ENCODE measurements at regions not wholly inside any gene's neighbourhood (a gene's known extent, or its start where the extent isn't known, plus 50 kb on each side); places are given as distances from the start of the nearest gene placed in this dataset.

DNA sequence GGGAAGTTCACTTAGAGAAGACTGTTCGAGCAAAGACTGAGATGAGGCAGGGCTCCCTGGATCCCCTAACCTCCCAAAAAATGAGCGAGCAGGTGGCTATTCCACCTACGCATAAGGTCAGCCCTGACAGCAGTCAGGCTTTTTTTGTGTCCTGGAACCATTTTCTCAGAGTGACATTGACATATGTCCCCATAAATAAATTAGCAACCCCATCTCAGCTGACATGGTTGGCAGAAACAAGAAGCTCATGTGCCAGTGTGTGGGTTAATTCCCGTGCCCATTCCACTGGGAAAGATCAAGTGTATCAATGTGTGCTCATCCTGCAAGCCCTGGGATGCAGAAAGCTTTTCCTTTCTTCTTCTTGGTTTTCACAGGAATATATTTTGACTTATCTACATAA lies 740.4 kb upstream of the CELF4 start:
- no peak overlapping the region for H3K4me3 ChIP-seq (ENCODE audit: low read depth, low read length)

- H3K4me3 ChIP-seq (ENCODE audit: low read depth, low read length): no peak overlapping the region
Measured at GRCh38 chr18:38301621-38302020, 736.0 kb upstream of the CELF4 start.

- no peak overlapping the region for H3K4me3 ChIP-seq (ENCODE audit: low read depth, low read length)
Measured at GRCh38 chr18:38297910-38298309, 732.3 kb upstream of the CELF4 start.

DNA sequence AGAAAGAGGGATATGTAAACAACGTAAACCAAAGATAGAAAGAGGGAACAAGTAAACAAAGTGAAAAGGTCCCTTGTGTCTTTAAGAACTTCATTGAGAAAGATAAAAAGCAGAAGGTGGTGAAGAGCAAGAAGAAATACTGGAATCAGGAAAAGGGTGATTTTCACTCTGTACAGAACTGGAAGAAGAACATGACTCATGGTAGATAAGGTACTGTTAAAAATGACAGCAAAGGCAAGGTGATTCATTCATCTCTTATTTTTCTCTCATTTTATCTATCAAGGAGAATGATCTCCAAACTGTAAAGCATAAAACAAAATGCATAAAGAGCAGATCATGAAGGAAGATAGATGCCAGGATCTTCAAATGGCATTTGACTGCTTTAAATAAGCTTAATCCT lies 724.6 kb upstream of the CELF4 start:
- no peak overlapping the region for H3K4me3 ChIP-seq (ENCODE audit: low read depth, low read length)

DNA sequence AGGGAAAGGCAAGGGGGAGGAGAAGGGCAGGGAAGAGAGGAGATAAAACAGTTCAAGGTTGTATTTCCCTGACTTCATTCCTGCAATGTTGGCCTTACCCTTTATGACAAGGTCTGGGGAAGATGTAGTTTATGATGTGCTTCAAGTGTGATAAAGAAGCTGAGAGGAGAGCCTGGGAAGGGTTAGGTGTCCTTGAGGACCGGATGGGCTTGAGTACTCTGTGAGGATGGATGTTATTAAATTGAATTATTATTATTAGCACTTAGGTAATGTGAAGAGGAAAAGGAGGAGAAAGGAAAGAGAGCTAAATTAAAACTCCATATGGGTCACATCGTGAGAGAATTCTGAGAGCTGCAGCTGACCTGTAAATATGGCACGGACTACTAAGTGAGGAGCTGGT lies 719.4 kb upstream of the CELF4 start:
- H3K4me3 ChIP-seq (ENCODE audit: low read depth, low read length): no peak overlapping the region

- H3K4me3 ChIP-seq (ENCODE audit: low read depth, low read length): no peak overlapping the region
Measured at GRCh38 chr18:38263066-38263465, 697.5 kb upstream of the CELF4 start.

DNA sequence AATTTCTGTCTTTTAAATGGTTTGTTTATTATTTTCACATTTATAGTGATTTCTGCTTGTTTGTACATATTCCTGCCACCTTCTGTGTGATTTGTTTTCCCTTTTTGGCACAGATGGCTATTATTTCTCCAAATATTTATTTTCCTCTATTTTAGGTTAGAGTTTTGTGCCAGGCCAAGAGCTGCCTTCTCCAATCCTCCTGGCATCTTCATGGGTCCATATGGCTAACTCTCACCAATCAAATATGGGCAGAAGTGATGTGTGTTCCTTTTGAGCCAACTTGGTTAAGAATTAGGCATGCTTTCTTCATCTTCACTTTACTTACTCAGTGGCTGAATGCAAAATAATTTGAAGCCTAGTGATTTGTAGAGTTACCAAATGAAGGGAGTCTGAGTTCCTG lies 697.1 kb upstream of the CELF4 start:
- H3K4me3 ChIP-seq (ENCODE audit: low read depth, low read length): no peak overlapping the region

GRCh38 chr18:38257661-38258060 lies 692.1 kb upstream of the CELF4 start:
- no peak overlapping the region for H3K4me3 ChIP-seq (ENCODE audit: low read depth, low read length)

DNA sequence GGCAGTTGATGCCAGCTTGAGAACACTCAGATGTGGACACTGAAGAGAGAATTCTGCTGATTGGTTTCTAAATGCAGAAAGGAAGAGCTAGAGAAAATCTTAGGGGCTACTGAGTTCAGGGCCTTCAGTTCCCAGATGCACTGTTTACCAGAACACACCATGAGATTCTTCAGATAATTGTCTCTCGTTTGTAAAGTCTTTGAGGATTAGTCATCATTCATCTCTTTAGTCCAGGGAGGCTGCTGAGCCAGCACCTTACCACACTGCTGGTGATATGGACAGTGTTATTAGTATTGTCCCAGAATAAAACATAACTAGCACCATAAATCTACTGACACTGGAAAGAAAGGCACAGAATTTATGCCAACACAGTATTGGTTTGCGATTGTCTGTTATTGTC lies 690.8 kb upstream of the CELF4 start:
- H3K4me3 ChIP-seq (ENCODE audit: low read depth, low read length): no peak overlapping the region

GRCh38 chr18:38250971-38251370 lies 685.4 kb upstream of the CELF4 start:
- no peak overlapping the region for H3K4me3 ChIP-seq (ENCODE audit: low read depth, low read length)

DNA sequence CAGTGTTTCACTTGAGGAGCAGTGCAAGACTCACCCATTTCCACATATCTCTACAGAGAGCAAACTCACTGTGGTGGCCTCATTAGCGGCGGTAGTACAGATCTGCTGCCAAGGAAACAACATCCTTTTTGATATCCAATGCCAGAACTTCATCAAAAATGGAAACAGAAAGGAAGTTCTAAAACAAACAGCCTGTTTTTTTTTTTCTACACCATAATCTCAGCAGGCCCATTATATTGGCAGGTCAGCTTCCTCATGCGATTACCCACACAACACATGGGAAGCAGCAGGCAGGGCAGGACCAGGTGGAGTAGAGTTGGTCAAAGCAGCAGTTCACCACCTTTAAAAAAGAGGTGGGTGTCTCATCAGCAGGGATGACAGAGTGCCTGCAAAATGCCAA lies 678.9 kb upstream of the CELF4 start:
- no peak overlapping the region for H3K4me3 ChIP-seq (ENCODE audit: low read depth, low read length)

DNA sequence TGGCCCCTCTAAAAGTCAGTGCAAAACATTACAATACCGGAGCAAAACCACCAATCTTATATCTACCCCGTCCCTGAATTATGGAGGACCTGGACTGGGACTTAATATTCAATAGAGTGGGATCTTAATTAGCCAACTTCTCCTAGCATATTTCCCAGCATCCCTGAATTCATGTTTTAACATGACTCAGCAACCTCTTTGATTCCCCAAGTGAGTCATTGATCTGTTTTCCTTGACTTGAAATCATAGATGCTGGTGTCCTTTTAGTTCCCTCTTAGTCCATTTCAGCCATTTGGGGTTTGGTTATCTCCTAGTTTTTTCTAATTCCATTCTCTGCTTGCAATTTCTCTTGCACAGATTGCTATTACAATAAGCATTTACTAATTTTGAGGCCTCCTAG lies 677.7 kb upstream of the CELF4 start:
- no peak overlapping the region for H3K4me3 ChIP-seq (ENCODE audit: low read depth, low read length)

- no peak overlapping the region for H3K4me3 ChIP-seq (ENCODE audit: low read depth, low read length)
Measured at GRCh38 chr18:38241736-38242135, 676.1 kb upstream of the CELF4 start.

DNA sequence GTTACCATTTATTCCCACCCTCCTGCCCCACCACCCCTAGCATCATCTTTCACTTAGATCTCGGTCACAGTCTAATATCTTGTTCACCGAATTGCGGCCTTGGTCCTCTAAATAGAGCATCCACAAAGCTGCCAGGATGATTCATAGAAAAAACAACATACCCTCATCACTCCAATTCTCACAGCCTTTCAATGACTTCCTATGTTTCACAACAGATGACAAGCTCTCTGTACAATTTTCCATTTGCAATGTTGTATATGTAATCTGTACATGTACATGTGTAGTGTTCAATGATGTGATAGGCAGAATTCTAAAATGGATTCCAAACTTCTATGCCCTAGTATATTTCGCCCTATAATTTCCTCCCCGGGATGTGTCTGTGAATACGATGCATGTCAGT lies 675.6 kb upstream of the CELF4 start:
- no peak overlapping the region for H3K4me3 ChIP-seq (ENCODE audit: low read depth, low read length)

DNA sequence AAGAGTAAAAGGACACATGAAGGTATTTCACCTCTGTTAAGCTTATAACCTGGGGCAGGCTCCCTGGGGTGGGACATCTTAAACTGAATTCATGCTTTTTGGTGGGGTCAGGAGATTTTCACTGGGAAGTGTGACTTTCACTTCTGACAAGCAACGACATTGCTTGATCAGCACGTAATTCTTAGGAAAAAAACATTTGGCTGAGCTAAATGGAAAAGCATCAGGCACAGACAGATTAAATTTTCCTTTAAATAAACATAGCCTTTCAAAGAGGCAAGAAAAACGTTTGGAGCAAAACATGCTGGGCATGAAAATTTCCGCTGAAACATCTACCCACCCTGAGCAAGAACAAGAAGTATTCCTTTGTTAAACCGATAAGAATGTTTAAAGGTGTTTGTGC lies 674.0 kb upstream of the CELF4 start:
- H3K4me3 ChIP-seq (ENCODE audit: low read depth, low read length): no peak overlapping the region

GRCh38 chr18:38237796-38238195 lies 672.2 kb upstream of the CELF4 start:
- no peak overlapping the region for H3K4me3 ChIP-seq (ENCODE audit: low read depth, low read length)

DNA sequence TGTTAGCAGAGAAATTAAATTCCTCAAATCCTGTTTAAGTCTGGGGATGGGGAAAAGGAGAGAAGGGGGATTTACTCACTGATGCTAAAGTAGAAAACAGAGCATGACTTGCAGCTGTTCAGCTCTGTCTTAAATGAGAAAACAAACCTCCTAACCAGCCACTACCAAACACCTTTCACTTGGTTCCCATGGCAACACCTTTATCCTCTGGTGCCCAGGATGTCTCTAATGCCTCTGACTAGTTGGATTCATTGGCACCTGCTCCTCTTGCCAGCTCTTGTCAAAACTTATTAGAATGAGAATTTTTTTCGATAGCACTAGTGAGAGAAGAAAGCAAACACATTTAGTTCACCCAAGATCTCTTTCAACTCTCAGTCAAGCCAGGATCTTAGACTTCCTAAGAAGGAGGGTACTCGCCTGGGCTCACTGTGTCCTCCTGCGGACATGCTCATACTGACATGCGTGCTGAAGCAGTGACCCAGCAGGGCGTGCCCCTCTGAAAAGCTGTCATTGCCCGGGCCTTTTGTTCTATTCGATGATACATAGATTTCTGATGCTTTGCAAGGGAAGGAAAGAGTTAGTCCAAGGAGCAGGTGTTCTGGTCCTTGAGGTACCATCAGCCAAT lies 656.0 kb upstream of the CELF4 start:
- no peak overlapping the region for H3K4me3 ChIP-seq (ENCODE audit: low read depth, low read length)

- no peak overlapping the region for H3K4me3 ChIP-seq (ENCODE audit: low read depth, low read length)
Measured at GRCh38 chr18:38198956-38199355, 633.4 kb upstream of the CELF4 start.

DNA sequence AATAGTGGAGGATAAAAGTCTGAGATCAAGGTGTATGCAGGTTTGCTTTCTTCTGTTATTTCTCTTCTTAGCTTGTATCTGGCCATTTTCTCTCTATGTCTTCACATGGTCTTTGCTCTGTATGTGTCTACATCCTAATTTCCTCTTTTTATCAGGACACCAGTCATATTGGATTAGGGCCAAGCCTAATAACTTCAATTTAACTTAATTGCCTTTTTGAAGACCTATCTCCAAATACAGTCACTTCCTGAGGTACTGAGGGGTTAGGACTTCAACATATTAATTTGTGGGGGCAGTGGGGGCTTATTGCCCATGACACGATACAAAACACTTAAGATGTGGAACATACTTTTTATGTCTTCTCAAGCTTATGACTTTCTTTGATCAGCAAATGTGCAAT lies 632.9 kb upstream of the CELF4 start:
- H3K4me3 ChIP-seq (ENCODE audit: low read depth, low read length): no peak overlapping the region

DNA sequence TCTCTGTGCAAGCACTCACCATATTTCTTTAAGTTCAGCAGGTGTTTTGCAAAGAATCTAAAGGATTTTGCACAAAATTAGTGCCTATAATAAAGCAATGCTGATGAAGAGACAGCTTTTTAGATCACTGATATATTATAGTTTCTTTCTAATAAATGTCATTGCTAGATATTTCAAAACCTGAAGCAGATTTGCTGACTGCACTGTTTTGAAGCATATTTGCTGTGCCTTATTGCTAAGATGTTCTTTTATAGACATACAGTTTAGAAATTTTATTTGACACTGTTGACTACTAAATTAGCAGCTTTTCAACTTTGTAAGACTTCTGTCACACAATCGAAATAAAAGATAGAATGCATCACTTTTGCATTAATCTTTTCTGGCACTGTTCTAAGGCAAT lies 620.9 kb upstream of the CELF4 start:
- no peak overlapping the region for H3K4me3 ChIP-seq (ENCODE audit: low read depth, low read length)

DNA sequence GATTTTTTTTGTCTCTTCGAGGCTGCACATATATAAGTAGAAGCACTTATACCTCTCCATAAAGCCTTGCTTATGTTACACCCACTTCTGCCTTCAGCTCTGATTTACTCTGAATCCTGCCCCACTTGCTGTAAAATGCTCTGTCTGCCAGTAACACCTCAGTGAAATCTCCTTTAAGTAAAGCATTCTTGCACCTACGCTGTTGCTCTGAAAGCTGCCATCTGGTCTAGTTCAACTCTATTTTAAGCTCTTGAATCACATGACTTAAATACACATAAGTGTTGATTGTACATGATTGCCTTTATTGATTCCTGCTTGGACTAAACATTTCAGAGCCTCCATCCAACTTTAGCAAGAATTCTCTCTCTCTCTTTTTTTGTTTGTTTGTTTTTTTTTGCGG lies 609.0 kb upstream of the CELF4 start:
- no peak overlapping the region for H3K4me3 ChIP-seq (ENCODE audit: low read depth, low read length)

DNA sequence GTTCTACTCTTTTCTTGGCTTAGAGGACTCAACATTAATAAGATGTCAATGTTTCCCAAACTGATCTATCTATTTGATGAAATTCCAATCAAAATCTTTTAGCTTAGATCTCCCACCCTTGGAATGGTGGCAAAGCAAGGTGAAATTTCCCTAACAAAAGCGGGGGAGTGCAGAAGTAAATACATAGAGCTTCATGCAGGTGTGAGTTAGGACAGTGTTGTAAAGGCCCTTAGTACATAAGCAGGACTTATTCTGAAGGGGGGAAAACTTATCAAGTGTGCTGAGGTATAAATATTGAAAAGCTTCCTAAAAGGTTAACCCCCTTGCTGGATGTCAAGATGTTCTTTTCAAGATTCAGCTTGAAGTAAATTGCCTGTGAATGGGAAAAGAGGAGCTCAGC lies 608.6 kb upstream of the CELF4 start:
- H3K4me3 ChIP-seq (ENCODE audit: low read depth, low read length): no peak overlapping the region

- no peak overlapping the region for H3K4me3 ChIP-seq (ENCODE audit: low read depth, low read length)
Measured at GRCh38 chr18:38170845-38171244, 605.2 kb upstream of the CELF4 start.

- H3K4me3 ChIP-seq (ENCODE audit: low read depth, low read length): no peak overlapping the region
Measured at GRCh38 chr18:38167623-38168022, 602.0 kb upstream of the CELF4 start.
